Keratinocyte (primary cell): ENCODE measurements at regions not wholly inside any gene's neighbourhood (a gene's known extent, or its start where the extent isn't known, plus 50 kb on each side); places are given as distances from the start of the nearest gene placed in this dataset.

Experiments used
- CTCF ChIP-seq, 3 experiments: IDR thresholded peaks in 1 of 3; conservative IDR thresholded peaks in 1 of 3; optimal IDR thresholded peaks in 1 of 3; 2 replicates in 2 of 3; 3 replicates in 1 of 3; pipeline versions ENCODE3 to v1.5.1; 2011; ENCODE audit warnings: low read length in 3 of 3, mild to moderate bottlenecking in 3 of 3, moderate library complexity in 2 of 3, control low read depth in 1 of 3, inconsistent platforms in 1 of 3; ENCODE audit not compliant: insufficient read depth in 2 of 3; ENCODE audit errors: extremely low read depth in 1 of 3
- EZH2 ChIP-seq: IDR thresholded peaks from one replicate; pipeline ENCODE4 v1.6.1; 2012; ENCODE audit warnings: inconsistent platforms, mild to moderate bottlenecking, low read length, moderate library complexity

GRCh38 chr20:17795501-17796071 is 95.8 kb downstream of the BANF2 start:
- TF ChIP-seq CTCF (optimal IDR thresholded peaks at IDR 0.05 in 1 of 3, IDR thresholded peaks at IDR 0.05 in 1 of 3, conservative IDR thresholded peaks at IDR 0.05 in 1 of 3; ENCODE audit: extremely low read depth in 1 of 3, insufficient read depth in 2 of 3, low read length in 3 of 3) (no peak), EZH2 (no peak)
